ENCODE measurements at regions not wholly inside any gene's neighbourhood (a gene's known extent, or its start where the extent isn't known, plus 50 kb on each side); places are given as distances from the start of the nearest gene placed in this dataset.

- no peak for DNase-seq (ENCODE audit: extremely low spot score)
- POLR2A ChIA-PET = no interaction called here
- no peak for TF ChIP-seq CTCF (IDR thresholded peaks at IDR 0.05; ENCODE audit: control extremely low read depth, extremely low read depth, low read depth, missing control alignments)
- CTCF ChIA-PET = no interaction called here
These were observed 174.8 kb downstream of the BUD13 start for GRCh38 chr11:116598036-116598435.

- DNase-seq (ENCODE audit: extremely low spot score) = no peak
- no peak for TF ChIP-seq CTCF (IDR thresholded peaks at IDR 0.05; ENCODE audit: control extremely low read depth, extremely low read depth, low read depth, missing control alignments)
- POLR2A ChIA-PET = no interaction called here
- CTCF ChIA-PET = no interaction called here
These were observed 176.2 kb downstream of the BUD13 start for GRCh38 chr11:116596346-116597260.

GRCh38 chr11:116595305-116595880, 177.4 kb downstream of the BUD13 start:
- CTCF ChIA-PET = interaction anchor here (1.0 kb wide), 1 partner anchor 96 kb away, joined by 3 read pairs; no protein-coding TSS in a partner anchor
- DNase-seq (ENCODE audit: extremely low spot score) = no peak
- POLR2A ChIA-PET = no interaction called here
- no peak for TF ChIP-seq CTCF (IDR thresholded peaks at IDR 0.05; ENCODE audit: control extremely low read depth, extremely low read depth, low read depth, missing control alignments)

GRCh38 chr11:116590844-116591570, 181.8 kb downstream of the BUD13 start:
- no peak for DNase-seq (ENCODE audit: extremely low spot score)
- ChIA-PET CTCF (no interaction called here), POLR2A (no interaction called here)
- no peak for TF ChIP-seq CTCF (IDR thresholded peaks at IDR 0.05; ENCODE audit: control extremely low read depth, extremely low read depth, low read depth, missing control alignments)

- CTCF ChIA-PET = interaction anchor here (1.4 kb wide), 1 partner anchor 103 kb away, joined by 4 read pairs; no protein-coding TSS in a partner anchor
- no peak for DNase-seq (ENCODE audit: extremely low spot score)
- POLR2A ChIA-PET = no interaction called here
- TF ChIP-seq CTCF (IDR thresholded peaks at IDR 0.05; ENCODE audit: control extremely low read depth, extremely low read depth, low read depth, missing control alignments) = no peak
These were observed 183.4 kb downstream of the BUD13 start for GRCh38 chr11:116589402-116589801.

- no peak for TF ChIP-seq CTCF (IDR thresholded peaks at IDR 0.05; ENCODE audit: control extremely low read depth, extremely low read depth, low read depth, missing control alignments)
- POLR2A ChIA-PET = no interaction called here
- DNase-seq (ENCODE audit: extremely low spot score) = no peak
- CTCF ChIA-PET = no interaction called here
These were observed 186.4 kb downstream of the BUD13 start for GRCh38 chr11:116586392-116586791.

Data from GM10248 (cell line).